ENCODE measurements at regions not wholly inside any gene's neighbourhood (a gene's known extent, or its start where the extent isn't known, plus 50 kb on each side); places are given as distances from the start of the nearest gene placed in this dataset.
A peak's percentile ranks its signal among the peaks of the same experiment; 100 is the strongest.

DNA sequence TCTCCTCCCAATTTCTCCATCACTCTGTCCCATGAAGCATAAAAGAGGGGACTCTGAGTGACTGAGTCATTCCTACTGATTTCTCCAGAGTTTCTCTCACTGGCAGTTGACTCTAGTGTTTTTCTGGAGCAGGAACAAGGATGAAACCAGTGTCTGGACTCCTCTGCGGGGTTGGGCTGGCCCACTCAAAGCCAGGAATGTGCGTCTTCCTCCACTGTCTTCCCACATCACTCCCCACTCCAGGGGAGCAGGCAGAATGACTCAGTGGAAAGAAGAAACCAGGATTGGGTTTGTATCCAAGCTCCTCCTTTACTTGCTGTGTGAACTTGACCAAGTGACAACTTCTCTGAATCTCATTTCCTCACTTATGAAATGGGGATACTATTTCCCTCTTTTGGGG, 497.5 kb upstream of the SALL1 start:
- ChIA-PET CTCF (no interaction called here), POLR2A (no interaction called here)
- TF ChIP-seq, protein P1, sequence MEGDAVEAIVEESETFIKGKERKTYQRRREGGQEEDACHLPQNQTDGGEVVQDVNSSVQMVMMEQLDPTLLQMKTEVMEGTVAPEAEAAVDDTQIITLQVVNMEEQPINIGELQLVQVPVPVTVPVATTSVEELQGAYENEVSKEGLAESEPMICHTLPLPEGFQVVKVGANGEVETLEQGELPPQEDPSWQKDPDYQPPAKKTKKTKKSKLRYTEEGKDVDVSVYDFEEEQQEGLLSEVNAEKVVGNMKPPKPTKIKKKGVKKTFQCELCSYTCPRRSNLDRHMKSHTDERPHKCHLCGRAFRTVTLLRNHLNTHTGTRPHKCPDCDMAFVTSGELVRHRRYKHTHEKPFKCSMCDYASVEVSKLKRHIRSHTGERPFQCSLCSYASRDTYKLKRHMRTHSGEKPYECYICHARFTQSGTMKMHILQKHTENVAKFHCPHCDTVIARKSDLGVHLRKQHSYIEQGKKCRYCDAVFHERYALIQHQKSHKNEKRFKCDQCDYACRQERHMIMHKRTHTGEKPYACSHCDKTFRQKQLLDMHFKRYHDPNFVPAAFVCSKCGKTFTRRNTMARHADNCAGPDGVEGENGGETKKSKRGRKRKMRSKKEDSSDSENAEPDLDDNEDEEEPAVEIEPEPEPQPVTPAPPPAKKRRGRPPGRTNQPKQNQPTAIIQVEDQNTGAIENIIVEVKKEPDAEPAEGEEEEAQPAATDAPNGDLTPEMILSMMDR (IDR thresholded peaks at IDR 0.05; ENCODE audit: low read depth, low read length): no peak
- Histone ChIP-seq H3K27me3 (ENCODE audit: control insufficient read depth, insufficient read depth, low read length) (peaks cover 3% of the 10 kb centered on the region), H3K27ac (ENCODE audit: low read depth, low read length) (no peak overlapping the region), H3K4me3 (ENCODE audit: low read depth, low read length) (no peak overlapping the region), H3K9me3 (ENCODE audit: control insufficient read depth, insufficient read depth, low read length) (no peaks in the 10 kb centered on the region)
- no peak for DNase-seq (ENCODE audit: low read depth, low spot score)

DNA sequence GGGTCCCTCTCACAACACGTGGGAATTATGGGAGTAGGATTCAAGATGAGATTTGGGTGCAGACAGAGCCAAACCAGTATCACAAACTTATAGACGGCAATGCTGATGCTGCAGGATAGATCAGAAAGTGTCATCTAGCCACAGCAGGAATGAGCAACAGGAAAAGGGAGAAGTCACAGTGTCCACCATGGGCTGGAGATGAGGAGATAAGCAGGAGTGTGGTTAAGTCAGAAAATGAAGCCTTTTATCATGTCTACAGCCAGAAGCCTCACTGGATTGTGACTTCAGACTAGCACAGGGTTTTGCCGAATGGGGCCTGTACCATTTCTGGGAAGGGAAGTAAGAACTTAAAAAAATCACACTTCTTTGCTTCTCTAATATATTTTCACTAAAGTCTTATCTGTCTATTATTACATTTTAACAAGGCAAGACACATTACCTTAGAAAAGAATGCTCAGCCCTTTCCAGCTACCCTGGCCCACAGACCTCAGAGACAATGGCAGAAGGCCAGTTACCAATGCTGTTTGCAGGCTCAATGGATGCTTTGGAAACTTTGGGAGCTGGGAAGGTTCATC, 490.2 kb upstream of the SALL1 start:
- H3K27ac ChIP-seq (ENCODE audit: low read depth, low read length): no peak overlapping the region
- ChIA-PET POLR2A (no interaction called here), CTCF (no interaction called here)
- no peaks in the 10 kb centered on the region for H3K27me3 ChIP-seq (ENCODE audit: control insufficient read depth, insufficient read depth, low read length)
- H3K4me3 ChIP-seq (ENCODE audit: low read depth, low read length): no peak overlapping the region
- no peaks in the 10 kb centered on the region; the same call in 1 of the 2 replicates for H3K9me3 ChIP-seq (ENCODE audit: control insufficient read depth, insufficient read depth, low read length)
- no peak for DNase-seq (ENCODE audit: low read depth, low spot score)
- TF ChIP-seq, protein P1 (IDR thresholded peaks at IDR 0.05; ENCODE audit: low read depth, low read length): no peak

DNA sequence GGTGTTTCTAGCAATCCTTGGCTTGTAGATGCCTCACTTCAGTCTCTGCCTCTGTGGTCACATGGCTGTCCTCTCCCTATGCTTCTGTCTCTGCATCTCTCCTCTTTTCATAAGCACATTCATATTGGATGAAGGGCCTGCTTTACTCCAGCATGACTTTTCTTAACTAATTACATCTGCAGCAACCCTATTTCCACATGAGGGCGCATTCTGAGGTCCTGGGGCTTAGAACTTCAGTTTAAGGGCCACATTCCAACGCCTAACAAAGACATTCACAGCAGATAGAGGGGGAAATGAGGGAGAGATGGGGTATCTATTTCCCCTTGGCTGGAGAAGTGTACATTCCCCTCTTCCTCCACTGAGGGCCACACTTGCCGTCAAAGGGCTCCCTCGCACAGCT, 489.1 kb upstream of the SALL1 start:
- no peak overlapping the region for H3K4me3 ChIP-seq (ENCODE audit: low read depth, low read length)
- TF ChIP-seq, protein P1 (IDR thresholded peaks at IDR 0.05; ENCODE audit: low read depth, low read length): no peak
- CTCF ChIA-PET: no interaction called here

DNA sequence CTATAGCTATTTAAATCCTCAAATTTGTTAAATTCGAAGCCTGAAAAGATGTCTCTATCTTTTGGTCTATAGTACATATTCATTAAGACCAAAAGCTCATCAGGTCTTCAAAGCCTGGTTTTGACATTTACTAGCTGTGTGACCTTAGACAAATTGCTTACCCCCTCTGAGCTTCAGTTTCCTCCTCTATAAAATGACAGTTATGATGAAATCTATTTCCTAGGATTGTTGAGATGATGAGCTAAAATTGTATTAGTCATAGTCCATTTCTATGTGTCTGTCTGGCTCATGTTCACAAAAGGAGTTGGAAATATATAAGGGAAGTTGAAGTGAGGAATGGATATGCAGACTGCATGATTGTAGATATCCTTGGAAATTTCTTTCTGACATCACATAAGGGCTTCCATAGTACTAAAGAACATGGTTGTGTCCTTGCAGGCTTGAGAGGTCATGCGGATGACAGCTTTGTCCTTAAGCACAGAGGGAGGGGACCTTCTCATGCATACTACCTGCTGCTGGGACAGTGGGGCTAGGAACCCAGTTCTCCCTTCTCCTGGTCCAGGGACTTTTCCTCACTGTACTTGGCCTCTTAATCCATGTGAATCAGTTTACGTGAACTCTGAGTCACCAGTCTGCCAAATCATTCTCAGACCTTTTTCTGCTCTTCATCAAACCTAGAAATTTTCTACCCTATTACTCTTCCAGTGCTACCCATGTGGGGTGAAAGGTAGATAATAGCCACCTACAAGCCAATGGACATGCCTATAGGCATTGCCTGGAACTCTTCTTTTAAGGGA, 487.5 kb upstream of the SALL1 start:
- Histone ChIP-seq H3K4me3 (ENCODE audit: low read depth, low read length) (no peak overlapping the region), H3K9me3 (ENCODE audit: control insufficient read depth, insufficient read depth, low read length) (no peaks in the 10 kb centered on the region; the same call in 1 of the 2 replicates), H3K27ac (ENCODE audit: low read depth, low read length) (no peak overlapping the region), H3K27me3 (ENCODE audit: control insufficient read depth, insufficient read depth, low read length) (no peaks in the 10 kb centered on the region)
- ChIA-PET POLR2A (no interaction called here), CTCF (no interaction called here)
- TF ChIP-seq, protein P1 (IDR thresholded peaks at IDR 0.05; ENCODE audit: low read depth, low read length): no peak
- no peak for DNase-seq (ENCODE audit: low read depth, low spot score)

More for the DNA sequence above, 489.1 kb upstream of the SALL1 start:
- POLR2A ChIA-PET: no interaction called here
- Histone ChIP-seq H3K27ac (ENCODE audit: low read depth, low read length) (no peak overlapping the region), H3K27me3 (ENCODE audit: control insufficient read depth, insufficient read depth, low read length) (no peaks in the 10 kb centered on the region), H3K9me3 (ENCODE audit: control insufficient read depth, insufficient read depth, low read length) (no peaks in the 10 kb centered on the region; the same call in 1 of the 2 replicates)
- no peak for DNase-seq (ENCODE audit: low read depth, low spot score)

DNA sequence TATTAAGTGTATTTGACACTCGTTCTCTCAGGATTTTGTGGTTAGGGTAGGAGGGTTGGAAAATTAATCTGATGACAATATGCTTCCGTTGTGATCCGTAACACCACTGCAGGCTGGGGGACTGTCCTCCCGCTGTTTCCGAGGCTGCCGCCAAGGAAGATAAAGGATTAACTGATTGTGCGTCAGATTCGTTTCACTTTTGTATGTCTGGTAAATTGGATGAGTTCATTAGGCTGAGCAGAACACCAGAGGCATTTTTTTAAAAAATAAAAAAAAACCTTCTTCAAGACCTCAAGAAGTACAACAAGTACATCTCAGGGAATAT, 486.7 kb upstream of the SALL1 start:
- Histone ChIP-seq H3K4me3 (ENCODE audit: low read depth, low read length) (peak overlapping the region; percentile 17; the same call in 1 of the 2 replicates), H3K27ac (ENCODE audit: low read depth, low read length) (no peak overlapping the region), H3K9me3 (ENCODE audit: control insufficient read depth, insufficient read depth, low read length) (no peaks in the 10 kb centered on the region; the same call in 1 of the 2 replicates), H3K27me3 (ENCODE audit: control insufficient read depth, insufficient read depth, low read length) (no peaks in the 10 kb centered on the region)
- ChIA-PET CTCF (no interaction called here), POLR2A (no interaction called here)
- TF ChIP-seq, protein P1 (IDR thresholded peaks at IDR 0.05; ENCODE audit: low read depth, low read length): no peak
- no peak for DNase-seq (ENCODE audit: low read depth, low spot score)
